NCI-H146 treated with DMSO at 0.1 percent for 48 hours (cell line): ENCODE measurements at regions not wholly inside any gene's neighbourhood (a gene's known extent, or its start where the extent isn't known, plus 50 kb on each side); places are given as distances from the start of the nearest gene placed in this dataset.
"Not testable (repeated sequence)": the region's sequence is repeated elsewhere in the genome, so short reads cannot be mapped to it uniquely, and the experiment has no call there.

Source experiments
- DNase-seq: peaks from one replicate; lab custom pipeline; 2025; ENCODE audit not compliant: unreplicated experiment; lab: John Stamatoyannopoulos, UW

GRCh38 chr6:40701352-40702007 lies 114.3 kb upstream of the LRFN2 start:
- no peak for DNase-seq

GRCh38 chr6:40700006-40700580 lies 112.9 kb upstream of the LRFN2 start:
- DNase-seq, result no peak

- DNase-seq, result peak; percentile 35
Observed at GRCh38 chr6:40695750-40696415, 108.7 kb upstream of the LRFN2 start.

GRCh38 chr6:40695114-40695513 lies 108.0 kb upstream of the LRFN2 start:
- DNase-seq, result no peak

- DNase-seq, result no peak
Observed at GRCh38 chr6:40693768-40694167, 106.6 kb upstream of the LRFN2 start.

GRCh38 chr6:40692337-40692736 lies 105.2 kb upstream of the LRFN2 start:
- DNase-seq, result no peak

- DNase-seq, result no peak
Observed at GRCh38 chr6:40689185-40689584, 102.0 kb upstream of the LRFN2 start.

- DNase-seq, result no peak
Observed at GRCh38 chr6:40688214-40688761, 101.1 kb upstream of the LRFN2 start.

GRCh38 chr6:40685862-40686261 lies 98.7 kb upstream of the LRFN2 start:
- no peak for DNase-seq

GRCh38 chr6:40681622-40682021 lies 94.5 kb upstream of the LRFN2 start:
- peak; percentile 17 for DNase-seq

GRCh38 chr6:40678941-40679340 lies 91.8 kb upstream of the LRFN2 start:
- no peak for DNase-seq

- no peak for DNase-seq
Observed at GRCh38 chr6:40674170-40674569, 87.0 kb upstream of the LRFN2 start.

GRCh38 chr6:40672087-40672486 lies 84.9 kb upstream of the LRFN2 start:
- DNase-seq, result peak; percentile 69

GRCh38 chr6:40671694-40672050 lies 84.5 kb upstream of the LRFN2 start:
- peak; percentile 63 for DNase-seq

GRCh38 chr6:40671001-40671693 lies 84.0 kb upstream of the LRFN2 start:
- peak; percentile 48 for DNase-seq

- no peak for DNase-seq
Observed at GRCh38 chr6:40669343-40669742, 82.2 kb upstream of the LRFN2 start.

GRCh38 chr6:40668203-40668602 lies 81.0 kb upstream of the LRFN2 start:
- no peak for DNase-seq

GRCh38 chr6:40666530-40666929 lies 79.4 kb upstream of the LRFN2 start:
- DNase-seq, result no peak

- DNase-seq, result peak; percentile 91
Observed at GRCh38 chr6:40661726-40662125, 74.6 kb upstream of the LRFN2 start.

- DNase-seq, result not testable (repeated sequence)
Observed at GRCh38 chr6:40656772-40657171, 69.6 kb upstream of the LRFN2 start.

GRCh38 chr6:40654828-40655227 lies 67.7 kb upstream of the LRFN2 start:
- no peak for DNase-seq

- DNase-seq, result no peak
Observed at GRCh38 chr6:40645043-40645442, 57.9 kb upstream of the LRFN2 start.
